NAMALWA (cell line): ENCODE measurements at regions not wholly inside any gene's neighbourhood (a gene's known extent, or its start where the extent isn't known, plus 50 kb on each side); places are given as distances from the start of the nearest gene placed in this dataset.
"Not testable (repeated sequence)": the region's sequence is repeated elsewhere in the genome, so short reads cannot be mapped to it uniquely, and the experiment has no call there.

Source experiments
- DNase-seq: peaks from one replicate; pipeline ENCODE4 v3.0.0-alpha.2; 2015; ENCODE audit warnings: low spot score

DNA sequence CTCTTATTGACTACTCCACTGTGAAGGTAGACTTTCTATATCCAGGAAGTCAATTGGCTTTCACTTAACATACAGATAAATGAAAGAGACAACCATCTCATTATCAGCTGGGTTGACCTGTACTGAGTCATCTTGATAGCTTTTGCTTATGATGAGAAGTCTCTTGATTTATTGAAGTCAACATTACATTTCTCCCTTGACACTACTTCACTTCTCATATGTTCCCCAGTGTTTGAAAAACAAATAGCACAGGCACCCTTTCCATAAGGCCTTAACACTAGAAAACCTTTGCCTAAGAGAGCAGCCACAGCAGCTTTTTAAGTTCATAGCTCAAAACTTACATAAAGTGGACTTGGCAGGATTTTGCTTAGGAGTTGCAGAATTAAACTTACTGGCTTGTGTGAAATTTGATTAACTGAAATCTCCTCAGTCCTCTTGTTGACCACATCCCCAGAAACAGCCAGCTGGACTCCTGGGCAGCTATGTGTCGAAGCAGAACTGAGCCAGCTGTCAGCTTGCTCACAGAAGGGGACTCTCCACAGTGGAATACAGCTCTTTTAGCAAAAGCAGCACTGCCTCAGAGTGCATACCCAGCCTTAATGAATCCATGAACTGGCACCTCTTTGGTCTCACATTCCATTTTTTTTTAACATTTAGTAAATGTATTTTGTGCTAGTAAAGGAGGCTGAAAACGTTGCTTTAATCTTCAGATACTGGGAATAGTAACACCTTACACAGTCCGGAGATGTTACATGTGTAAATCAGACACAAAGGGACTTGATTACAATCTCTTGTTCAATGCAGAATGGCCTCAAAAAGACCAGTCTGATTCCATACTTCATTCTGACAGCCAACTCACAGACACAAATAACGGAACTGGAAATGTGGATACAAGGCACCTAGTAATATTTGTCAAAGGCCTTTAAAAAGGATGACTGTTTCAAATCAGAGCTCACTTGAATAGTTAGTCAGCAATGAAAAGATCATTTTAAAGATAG, 1532.7 kb downstream of the HACE1 start:
- DNase-seq, result no peak

DNA sequence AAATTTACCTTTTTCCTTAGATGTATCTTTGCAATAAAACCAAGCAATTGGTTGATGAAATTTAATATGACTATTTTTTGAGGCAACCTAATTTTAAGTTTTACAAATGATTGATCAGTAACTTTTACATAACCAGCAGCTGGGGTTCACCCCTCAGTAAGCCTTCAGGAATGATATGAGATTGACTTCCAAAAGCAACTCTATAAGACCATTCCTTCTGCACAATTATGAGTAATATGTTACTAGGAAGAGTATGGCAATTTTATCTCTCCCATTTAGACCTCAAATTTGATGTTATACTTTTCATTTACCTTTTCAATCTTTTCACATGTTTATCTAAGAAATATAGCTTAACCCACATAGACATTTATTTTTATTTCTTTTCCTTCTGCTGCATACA, 1546.3 kb downstream of the HACE1 start:
- DNase-seq, result no peak

DNA sequence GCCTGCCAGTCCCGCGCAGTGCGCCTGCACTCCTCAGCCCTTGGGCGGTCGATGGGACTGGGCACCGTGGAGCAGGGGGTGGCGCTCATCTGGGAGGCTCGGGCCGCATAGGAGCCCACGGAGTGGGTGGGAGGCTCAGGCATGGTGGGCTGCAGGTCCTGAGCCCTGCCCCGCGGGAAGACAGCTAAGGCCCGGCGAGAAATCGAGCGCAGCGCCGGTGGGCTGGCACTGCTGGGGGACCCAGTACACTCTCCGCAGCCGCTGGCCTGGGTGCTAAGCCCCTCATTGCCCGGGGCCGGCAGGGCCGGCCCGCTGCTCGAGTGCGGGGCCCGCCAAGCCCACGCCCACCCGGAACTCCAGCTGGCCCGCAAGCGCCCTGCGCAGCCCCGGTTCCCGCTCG, 1565.3 kb downstream of the HACE1 start:
- not testable (repeated sequence) for DNase-seq

DNA sequence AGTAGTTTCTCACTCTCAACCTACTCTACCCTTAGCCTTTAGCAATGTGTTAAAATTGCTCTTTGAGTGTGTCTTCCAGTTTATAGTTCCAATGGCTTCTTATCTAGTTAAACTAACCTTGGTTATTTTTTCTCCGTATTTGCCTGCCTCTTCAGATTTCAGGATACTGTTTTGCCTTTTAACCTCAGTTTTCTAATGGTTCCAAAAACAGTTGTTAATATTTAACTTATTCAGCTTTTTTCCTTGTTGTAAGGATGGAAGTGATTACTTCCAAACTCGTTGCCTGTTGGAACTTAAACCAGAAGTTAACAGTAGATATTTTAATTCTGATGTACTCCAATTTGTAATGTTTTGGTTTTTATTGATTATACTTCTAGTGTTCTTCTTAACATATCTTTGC, 1574.9 kb downstream of the HACE1 start:
- no peak for DNase-seq

DNA sequence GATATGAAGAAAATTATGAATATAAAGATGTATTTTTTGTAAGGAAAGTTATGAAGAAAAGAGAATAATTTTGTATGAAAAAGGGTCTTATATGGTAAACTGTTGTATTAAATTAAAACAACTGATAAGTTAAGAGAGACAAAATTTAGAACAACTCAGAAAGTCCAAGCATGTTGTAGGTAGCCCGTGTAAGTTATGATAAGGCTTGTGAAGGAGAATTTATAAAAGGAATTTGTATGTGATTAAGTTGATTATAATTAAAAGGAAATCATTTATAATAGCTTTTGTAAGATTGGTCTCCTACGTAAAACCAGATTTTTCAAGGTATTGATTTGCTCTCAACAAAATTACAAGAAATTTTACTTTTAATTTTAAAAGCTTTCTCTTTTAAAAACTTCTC, 1579.3 kb downstream of the HACE1 start:
- DNase-seq, result no peak

DNA sequence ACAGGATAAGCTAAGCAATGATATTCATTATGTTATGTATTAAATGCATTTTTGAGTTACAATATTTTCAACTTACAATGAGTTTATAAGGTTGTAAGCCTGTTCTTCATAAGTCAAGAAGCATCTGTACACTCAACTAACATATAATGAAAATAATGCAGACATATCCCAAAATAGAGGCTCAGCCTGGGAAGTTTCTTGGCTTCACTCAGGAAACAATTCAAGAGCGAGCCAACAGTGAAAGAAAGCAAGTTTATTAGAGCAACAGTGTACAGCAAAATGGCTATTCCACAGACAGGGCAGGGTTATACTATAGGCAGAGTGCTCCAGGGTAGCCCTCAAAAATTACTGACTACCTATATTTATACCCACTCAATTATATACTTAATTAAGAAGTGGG, 1581.8 kb downstream of the HACE1 start:
- no peak for DNase-seq

DNA sequence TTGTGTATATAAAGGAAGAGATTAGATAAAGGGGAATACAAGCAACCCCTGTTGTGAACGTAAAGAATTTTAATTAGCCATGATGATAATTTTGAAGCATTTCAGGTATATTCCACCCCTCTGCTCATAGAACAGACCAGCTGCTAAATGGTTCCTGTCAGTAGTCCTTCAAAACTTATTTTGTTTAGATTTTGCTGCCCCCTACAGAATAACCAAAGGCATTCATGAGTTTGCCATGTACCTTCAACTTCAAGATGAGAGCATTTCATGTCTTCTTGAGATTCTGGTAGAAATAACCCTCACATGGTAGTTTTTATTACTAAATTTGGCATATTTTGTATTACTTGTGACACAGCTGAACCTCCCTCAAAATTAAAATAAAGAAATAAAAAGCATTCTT, 1586.7 kb downstream of the HACE1 start:
- DNase-seq, result peak; percentile 47

DNA sequence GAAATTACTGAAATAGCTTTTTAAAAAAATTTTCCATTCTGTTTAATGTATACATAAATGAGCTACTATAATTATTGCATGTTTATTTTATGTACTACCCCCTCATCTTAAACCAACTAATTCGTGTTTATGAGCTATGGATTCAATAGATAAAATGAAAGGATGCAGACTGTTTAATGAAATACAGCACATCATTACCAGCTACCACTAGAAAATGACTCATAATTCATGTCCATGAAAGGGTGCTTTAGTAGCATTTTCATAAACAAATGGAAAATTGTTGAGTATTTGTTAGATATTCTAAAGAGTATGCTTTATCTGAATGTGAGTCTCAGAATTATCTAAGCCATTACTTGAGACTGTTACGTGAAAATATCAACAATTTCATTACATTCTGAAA, 1590.1 kb downstream of the HACE1 start:
- no peak for DNase-seq

DNA sequence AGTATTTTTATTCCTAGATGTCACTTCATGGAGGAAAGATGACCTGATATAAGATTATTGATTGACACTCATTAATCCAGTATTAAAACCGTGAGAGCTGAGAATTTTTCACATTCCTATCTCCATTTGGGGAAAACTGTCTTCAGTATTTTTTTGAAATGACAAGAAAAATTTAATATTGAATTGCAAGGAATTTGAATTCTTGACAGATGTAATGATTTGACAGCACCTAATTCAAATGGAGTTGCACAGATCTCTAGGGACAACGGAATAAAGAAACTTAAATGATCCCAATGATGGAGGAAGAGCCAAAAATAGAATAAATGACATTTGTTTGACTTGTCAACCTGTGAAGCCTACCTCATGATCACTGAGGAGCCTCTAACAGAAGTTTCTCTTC, 1591.4 kb downstream of the HACE1 start:
- DNase-seq, result no peak

DNA sequence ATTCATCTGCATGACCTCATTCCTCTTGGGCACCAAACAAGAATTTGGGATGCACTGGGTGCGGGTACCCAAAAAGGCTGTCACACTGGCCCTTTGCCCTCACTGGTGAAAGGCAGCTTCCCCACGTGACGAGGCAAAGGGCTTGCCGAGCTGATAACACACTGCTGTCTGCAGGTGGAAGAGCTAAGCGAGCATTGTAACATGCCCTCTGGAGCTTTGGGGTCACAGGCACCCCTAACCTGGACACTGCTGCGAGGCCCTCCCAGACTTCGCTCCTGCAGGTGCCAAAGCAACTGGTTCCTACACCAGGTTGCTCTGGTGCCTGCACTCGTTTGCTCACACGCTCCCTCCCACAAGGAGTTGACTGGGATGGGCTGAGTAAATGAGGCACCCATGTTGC, 1595.7 kb downstream of the HACE1 start:
- no peak for DNase-seq

DNA sequence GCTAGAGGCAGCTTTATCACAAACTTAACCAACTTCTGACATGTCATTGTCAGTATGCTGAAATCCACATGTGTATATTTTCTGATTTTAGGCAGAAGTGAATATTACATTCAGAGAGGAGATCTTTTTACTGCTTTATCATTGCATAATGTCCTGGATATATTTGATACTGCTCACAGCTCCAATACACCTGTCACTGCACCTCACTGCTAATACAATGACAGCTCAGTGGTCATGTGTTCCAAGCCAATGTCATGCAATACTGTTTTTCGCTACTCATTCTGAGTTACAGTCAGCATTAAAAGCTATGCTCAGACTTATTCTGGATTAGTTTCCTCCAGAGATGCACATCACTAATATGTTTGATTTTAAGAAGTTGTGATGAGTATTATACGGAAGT, 1604.6 kb downstream of the HACE1 start:
- no peak for DNase-seq

DNA sequence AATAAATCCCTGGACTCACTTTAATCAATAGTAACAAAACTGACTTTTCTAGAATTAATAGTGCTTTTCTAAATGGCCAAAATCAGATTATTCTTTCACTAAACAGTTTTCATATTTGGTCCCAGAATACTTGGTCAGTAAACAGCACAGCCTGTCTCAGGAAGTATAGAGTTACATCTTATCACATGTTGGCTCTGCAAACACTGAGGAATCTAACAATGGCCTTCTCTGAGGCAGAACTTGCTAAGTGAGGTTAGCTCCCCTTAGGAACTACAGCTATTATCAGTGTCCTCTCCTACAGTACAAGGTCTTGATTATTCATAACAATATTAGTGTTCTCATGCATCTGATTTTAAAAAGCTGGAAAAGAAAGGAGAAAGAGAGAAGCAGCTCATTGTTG, 1622.8 kb downstream of the HACE1 start:
- no peak for DNase-seq

DNA sequence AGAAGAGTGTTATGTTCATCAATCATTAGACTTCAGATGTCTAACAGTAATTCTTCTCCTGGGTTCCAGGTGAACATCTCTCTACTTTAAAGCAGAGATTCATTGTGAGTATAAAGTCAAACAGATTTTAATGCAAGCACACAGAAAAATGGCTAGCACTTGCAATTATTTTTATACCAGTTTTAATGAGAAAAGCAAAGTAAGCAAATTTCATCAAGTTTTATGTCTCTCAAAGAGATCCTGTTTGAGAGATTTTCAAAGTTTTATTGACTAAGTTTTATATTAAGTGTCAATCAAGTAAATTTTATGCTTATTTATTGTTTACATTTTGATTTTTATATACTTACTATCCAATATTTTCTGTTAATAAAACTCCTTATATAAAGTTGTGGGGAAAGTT, 1628.5 kb downstream of the HACE1 start:
- no peak for DNase-seq

DNA sequence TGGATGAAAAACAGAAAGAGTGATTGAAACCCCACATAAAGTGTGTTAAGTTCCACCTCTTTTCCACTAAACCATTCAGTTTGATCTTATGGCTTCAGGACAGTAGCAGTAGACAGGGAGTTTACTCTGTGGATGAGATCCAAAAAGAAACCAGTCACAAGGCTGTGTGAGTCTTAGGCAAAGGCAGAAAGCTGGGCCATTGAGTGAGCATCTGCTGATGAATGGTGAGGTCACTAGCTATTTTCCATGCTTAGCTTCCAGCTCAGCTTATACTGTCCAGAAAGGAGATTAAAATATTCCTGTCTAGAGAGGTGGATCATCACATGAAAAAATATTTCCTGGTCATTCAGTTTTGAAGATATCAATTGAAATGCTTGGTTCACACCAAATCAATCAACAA, 1643.9 kb downstream of the HACE1 start:
- no peak for DNase-seq

DNA sequence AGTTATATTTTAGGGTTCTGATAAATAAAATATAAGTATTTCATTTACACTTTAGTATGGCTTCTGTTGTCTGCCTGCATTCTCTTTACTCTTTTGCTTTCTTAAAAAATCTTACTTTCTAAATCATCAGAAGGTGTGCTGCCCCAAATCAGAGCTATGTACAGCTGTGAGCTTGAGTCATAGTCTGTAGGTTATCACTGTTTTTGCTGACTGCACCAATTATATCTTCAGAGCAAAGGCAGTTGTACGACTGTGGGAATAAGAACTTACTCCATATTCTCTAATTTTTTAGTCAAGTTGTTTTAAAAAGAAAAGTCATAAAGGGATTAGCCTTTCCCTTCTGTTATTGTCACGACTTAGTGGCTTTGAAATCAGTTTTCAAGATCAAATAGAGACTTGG, 1649.0 kb downstream of the HACE1 start:
- no peak for DNase-seq

DNA sequence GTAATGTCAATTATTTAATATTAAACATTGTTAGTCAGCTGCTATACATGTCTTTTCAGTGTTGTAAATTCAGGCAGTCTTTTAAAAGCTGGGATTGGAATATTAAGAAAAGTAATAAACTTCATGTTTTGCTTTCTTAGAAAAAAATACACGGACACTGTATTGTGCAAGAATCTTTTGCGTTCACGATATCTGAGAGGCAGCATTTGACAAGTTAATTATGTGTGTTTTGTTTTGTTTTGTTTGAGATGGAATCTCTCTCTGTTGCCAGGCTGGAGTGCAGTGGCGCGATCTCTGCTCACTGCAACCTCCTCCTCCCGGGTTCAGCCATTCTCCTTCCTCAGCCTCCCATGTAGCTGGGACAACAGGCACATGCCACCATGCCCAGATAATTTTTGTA, 1661.3 kb downstream of the HACE1 start:
- DNase-seq, result no peak

DNA sequence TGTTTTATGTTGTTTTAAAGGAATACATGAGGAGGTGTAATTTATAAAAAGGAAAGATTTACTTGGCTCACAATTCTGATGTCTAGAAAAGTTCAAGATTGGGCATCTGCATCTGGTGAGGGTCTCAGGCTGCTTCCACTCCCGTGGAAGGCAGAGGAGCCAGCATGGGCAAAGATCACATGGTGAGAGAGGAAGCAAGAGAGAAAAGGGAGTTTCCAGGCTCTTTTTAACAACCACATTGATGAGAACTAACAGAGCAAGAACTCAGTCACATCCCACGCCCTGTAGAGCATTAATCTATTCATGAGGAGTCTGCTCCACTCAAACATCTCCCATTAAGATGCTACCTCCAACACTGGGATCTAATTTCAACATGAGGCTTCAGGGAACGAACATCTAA, 1666.3 kb downstream of the HACE1 start:
- DNase-seq, result no peak

DNA sequence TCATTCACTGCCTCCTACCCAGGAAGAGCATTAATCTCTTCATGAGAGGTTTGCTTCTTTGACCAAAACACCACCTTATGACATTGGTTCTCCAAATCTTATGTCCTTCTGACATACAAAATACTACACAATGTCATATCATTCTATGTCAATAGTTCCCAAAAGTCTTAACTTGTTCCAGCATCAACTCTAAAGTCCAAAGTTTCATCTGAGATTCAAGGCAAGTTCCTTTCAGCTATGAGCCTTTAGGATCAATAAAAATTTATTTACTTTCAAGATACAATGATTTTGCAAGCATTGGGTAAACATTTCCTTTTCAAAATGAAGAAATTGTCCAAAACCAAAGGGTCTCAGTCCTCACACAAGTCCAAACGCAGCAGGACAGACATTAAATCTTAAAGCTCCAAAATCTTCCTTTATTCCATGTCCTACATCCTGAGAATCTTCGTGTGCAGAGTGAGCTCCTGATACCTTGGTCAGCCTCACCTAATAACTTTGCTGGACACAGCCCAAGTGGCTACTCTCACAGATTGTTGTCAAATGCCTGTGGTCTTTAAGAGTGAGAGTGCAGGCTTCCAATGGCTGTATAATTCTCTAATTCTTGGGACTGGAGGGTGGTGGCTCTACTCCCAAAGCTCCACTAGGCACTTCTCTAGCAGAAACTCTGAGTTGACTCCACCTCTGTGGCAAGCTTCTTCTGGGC, 1668.2 kb downstream of the HACE1 start:
- no peak for DNase-seq

DNA sequence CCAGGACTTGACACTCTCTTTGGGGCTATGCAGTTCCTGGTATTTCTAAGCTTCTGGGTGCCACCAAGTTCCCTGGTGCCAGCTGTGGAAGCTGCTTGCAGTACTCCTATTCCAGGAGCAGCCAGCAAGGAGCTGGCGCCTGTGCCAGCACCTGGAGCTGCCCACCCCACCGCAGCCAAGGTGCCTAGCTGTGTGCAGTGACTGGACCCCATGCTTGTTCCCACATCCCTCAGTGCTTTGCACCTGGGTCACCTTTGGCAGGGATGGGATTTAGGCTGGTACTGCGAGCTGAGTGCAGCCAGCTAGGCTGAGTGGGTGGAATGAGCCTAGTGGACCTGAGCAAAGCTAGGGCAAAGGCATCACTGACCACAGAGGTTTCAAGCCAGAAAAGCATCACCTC, 1674.9 kb downstream of the HACE1 start:
- DNase-seq, result no peak

DNA sequence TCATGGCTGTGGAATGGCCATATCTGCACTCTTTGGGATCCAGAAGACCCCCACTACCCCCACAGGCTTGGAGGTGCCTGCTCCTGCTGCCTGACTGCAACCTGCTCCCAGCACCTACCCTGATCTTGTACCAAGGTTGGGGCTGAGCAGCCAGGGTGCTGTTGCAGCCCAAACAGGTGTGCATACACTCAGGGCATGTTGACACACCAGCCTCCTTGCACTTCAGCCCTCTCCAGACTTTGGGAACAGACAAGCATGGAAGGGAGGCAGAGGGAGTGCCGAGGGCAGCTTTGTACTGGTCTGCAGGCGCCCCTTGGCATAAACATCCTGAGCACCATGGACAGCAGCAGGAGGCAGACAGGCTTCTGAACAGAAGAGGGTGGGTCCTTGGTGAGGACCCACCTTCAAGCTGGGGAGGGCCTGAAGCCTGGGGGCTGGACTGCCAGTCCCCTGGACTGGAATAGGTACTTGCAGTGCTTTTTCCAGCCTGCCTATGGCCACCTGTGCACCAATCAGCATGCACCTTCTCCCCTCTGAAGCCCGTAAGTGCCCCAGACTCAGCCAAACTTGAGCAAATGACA, 1675.8 kb downstream of the HACE1 start:
- no peak for DNase-seq

DNA sequence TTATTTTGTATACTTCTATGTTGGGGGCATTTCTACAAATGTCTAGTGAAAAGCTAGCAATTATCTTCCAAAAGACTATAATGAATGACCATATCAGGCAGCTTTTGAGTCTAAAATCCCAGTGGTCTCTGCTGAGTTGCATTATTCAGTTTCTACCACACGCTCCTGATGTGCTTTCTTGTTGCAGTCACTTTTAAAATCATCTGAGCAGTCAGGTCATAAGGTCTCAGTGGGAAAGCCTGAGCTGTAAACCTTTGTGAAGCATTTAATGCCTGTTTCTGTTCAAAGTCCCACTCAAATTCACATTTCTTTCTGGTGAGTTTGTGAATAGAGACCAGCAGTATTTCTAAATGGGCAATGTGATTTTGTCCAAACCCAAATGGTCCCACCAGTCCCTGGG, 1681.5 kb downstream of the HACE1 start:
- DNase-seq, result no peak

DNA sequence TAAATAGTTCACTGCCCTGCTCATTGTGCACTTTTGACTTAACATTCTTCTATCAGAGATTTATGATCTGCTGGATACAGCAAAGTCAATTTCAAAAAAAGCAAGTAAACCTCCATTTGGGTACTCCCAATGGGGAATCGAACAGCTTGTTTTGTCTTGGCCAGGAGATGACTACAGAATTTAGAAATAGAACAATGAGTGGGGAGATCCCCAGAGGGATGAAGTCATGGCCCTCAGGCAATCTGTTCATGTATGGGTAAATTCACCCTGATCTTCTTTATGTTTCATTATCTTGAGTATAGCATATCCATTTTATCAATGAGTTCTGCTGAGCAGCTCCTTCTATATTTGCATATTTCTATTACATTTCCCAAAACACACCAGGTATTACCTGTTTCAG, 1681.9 kb downstream of the HACE1 start:
- no peak for DNase-seq

DNA sequence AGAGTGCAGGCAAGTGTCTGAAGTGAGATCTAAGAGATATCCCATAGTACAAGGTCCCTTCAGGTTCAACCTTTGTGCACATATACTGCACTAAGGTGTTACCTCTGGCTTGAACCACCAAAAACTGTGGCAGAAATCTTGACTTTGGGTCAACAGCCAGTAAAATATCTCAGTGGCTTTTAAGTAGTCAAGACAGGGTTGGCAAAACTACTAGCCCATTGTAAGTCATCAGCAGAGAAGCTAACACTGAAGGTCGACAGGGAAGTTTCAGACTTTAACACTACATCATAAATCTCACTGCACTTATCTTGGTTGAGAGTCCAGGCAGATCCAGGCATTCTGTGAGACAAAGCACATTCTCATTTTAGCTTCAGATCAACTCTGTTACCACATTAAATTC, 1684.7 kb downstream of the HACE1 start:
- no peak for DNase-seq
